GM12878 (cell line): ENCODE measurements at regions not wholly inside any gene's neighbourhood (a gene's known extent, or its start where the extent isn't known, plus 50 kb on each side); places are given as distances from the start of the nearest gene placed in this dataset.

ENCODE experiments used
- CTCF ChIP-seq, 3 experiments: IDR thresholded peaks in 2 of 3; conservative IDR thresholded peaks in 1 of 3; 2 replicates each; pipeline ENCODE4 v1.5.1; 2011; ENCODE audit warnings: low read depth in 3 of 3, low read length in 3 of 3, mild to moderate bottlenecking in 3 of 3, control low read depth in 2 of 3, moderate library complexity in 2 of 3, inconsistent platforms in 1 of 3, mixed read lengths in 1 of 3; ENCODE audit not compliant: control insufficient read depth in 2 of 3, insufficient read depth in 1 of 3; ENCODE audit errors: extremely low read depth in 1 of 3
- POLR2AphosphoS5 ChIP-seq: IDR thresholded peaks from 2 replicates; pipeline ENCODE4 v1.6.1; 2011; ENCODE audit warnings: mild to moderate bottlenecking, low read length, inconsistent platforms
- RB1 ChIP-seq: fragments of 450-650 bp; formaldehyde crosslinking; IDR thresholded peaks from 2 replicates; pipeline ENCODE4 v1.6.1; 2017; ENCODE audit warnings: mild to moderate bottlenecking, borderline replicate concordance
- REST ChIP-seq: IDR thresholded peaks from 2 replicates; pipeline ENCODE4 v1.6.1; 2012; ENCODE audit warnings: mild to moderate bottlenecking, low read depth, low read length
- RFX5 ChIP-seq: IDR thresholded peaks from 2 replicates; pipeline ENCODE4 v1.6.1; 2011; ENCODE audit warnings: low read depth, low read length, improper control_type of control experiment
- ZBTB4 ChIP-seq: fragments of 450-650 bp; formaldehyde crosslinking; IDR thresholded peaks from 2 replicates; pipeline ENCODE4 v1.4.0; 2022; ENCODE audit warnings: mild to moderate bottlenecking, moderate library complexity
- ZZZ3 ChIP-seq: IDR thresholded peaks from 2 replicates; pipeline ENCODE4 v1.6.1; 2011; ENCODE audit warnings: low read depth; ENCODE audit not compliant: control insufficient read depth, insufficient read length
- TF ChIP-seq, protein P1 (sequence below): IDR thresholded peaks from 2 replicates; pipeline ENCODE4 v1.6.1; 2012; ENCODE audit warnings: low read depth, low read length, improper control_type of control experiment

- TF ChIP-seq REST (no peak), CTCF (IDR thresholded peaks at IDR 0.05 in 2 of 3, conservative IDR thresholded peaks at IDR 0.05 in 1 of 3; ENCODE audit: control insufficient read depth in 2 of 3, extremely low read depth in 1 of 3, insufficient read depth in 1 of 3, low read depth in 3 of 3, low read length in 3 of 3) (no peak), RFX5 (no peak), RB1 (no peak), ZZZ3 (no peak), ZBTB4 (CRISPR knock-in tag) (no peak), POLR2AphosphoS5 (no peak)
- TF ChIP-seq, protein P1, sequence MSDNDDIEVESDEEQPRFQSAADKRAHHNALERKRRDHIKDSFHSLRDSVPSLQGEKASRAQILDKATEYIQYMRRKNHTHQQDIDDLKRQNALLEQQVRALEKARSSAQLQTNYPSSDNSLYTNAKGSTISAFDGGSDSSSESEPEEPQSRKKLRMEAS = no peak
Measured at GRCh38 chr14:82565825-82566224, 1032.2 kb upstream of the SEL1L start.
